OCI-LY3 (cell line): ENCODE measurements at regions not wholly inside any gene's neighbourhood (a gene's known extent, or its start where the extent isn't known, plus 50 kb on each side); places are given as distances from the start of the nearest gene placed in this dataset.

Experiments used
- H2AFZ ChIP-seq: fragments of 200-600, 300-600 bp; shearing (Covaris generic); 2 replicates; pipeline ENCODE4 v1.6.0; 2014; ENCODE audit warnings: antibody characterized with exemption, low read depth, low read length
- H3K27ac ChIP-seq: fragments of 200-600, 300-600 bp; sonication (generic); 2 replicates; pipeline ENCODE4 v1.5.1; 2014; ENCODE audit warnings: mild to moderate bottlenecking, low read length, moderate library complexity, mixed read lengths
- H3K27me3 ChIP-seq: fragments of 200-600, 300-600 bp; sonication (generic); 2 replicates; pipeline ENCODE4 v1.6.1; 2014; ENCODE audit warnings: low read depth, low read length, mixed read lengths
- H3K36me3 ChIP-seq: fragments of 200-600, 300-600 bp; sonication (generic); replicated peaks from 2 replicates; pipeline ENCODE3; 2014; ENCODE audit warnings: low read depth, low read length, mixed read lengths
- H3K4me1 ChIP-seq: fragments of 300-600, 200-600 bp; sonication (generic); 2 replicates; pipeline ENCODE4 v1.6.1; 2014; ENCODE audit warnings: low read length, mixed read lengths
- H3K4me2 ChIP-seq: fragments of 200-600, 300-600 bp; sonication (generic); 2 replicates; pipeline ENCODE4 v1.6.1; 2014; ENCODE audit warnings: low read length, mixed read lengths
- H3K4me3 ChIP-seq: fragments of 300-600, 200-600 bp; sonication (generic); 2 replicates; pipeline ENCODE4 v1.5.1; 2014; ENCODE audit warnings: antibody characterized with exemption, mild to moderate bottlenecking, low read length, moderate library complexity
- H3K79me2 ChIP-seq: fragments of 300-600, 200-600 bp; shearing (Covaris generic); 2 replicates; pipeline ENCODE4 v1.6.1; 2014; ENCODE audit warnings: mild to moderate bottlenecking, low read length, mixed read lengths
- H3K9ac ChIP-seq: fragments of 300-600, 200-600 bp; shearing (Covaris generic); 2 replicates; pipeline ENCODE4 v1.6.0; 2014; ENCODE audit warnings: mild to moderate bottlenecking, low read length, moderate library complexity
- H3K9me3 ChIP-seq: fragments of 200-600, 300-600 bp; shearing (Covaris generic); 2 replicates; pipeline ENCODE4 v1.6.1; 2014; ENCODE audit warnings: low read length, mixed read lengths; ENCODE audit not compliant: insufficient read depth
- H4K20me1 ChIP-seq: fragments of 200-600, 300-600 bp; sonication (generic); 2 replicates; pipeline ENCODE4 v1.6.1; 2016; ENCODE audit warnings: low read length, mixed read lengths; ENCODE audit not compliant: insufficient read depth
- EZH2phosphoT487 ChIP-seq: fragments of 200-600 bp; shearing (Covaris generic); IDR thresholded peaks from 2 replicates; pipeline ENCODE4 v1.6.1; 2018; ENCODE audit warnings: antibody characterized with exemption, mixed run types, low read depth
- TF ChIP-seq, protein P1 (sequence below): fragments of 200-600, 300-600 bp; sonication (generic); IDR thresholded peaks from 2 replicates; pipeline ENCODE4 v1.5.1; 2014; ENCODE audit warnings: antibody characterized with exemption, low read length, low read depth

GRCh38 chr14:54278087-54278486 lies 118.7 kb upstream of the CDKN3 start:
- H3K4me2 ChIP-seq = no peak overlapping the region
- no peak overlapping the region for H2AFZ ChIP-seq
- H3K27me3 ChIP-seq = no peaks in the 10 kb centered on the region
- no peaks in the 10 kb centered on the region for H3K79me2 ChIP-seq
- no peak overlapping the region for H3K4me3 ChIP-seq
- no peaks in the 10 kb centered on the region for H3K9me3 ChIP-seq
- TF ChIP-seq, protein P1, sequence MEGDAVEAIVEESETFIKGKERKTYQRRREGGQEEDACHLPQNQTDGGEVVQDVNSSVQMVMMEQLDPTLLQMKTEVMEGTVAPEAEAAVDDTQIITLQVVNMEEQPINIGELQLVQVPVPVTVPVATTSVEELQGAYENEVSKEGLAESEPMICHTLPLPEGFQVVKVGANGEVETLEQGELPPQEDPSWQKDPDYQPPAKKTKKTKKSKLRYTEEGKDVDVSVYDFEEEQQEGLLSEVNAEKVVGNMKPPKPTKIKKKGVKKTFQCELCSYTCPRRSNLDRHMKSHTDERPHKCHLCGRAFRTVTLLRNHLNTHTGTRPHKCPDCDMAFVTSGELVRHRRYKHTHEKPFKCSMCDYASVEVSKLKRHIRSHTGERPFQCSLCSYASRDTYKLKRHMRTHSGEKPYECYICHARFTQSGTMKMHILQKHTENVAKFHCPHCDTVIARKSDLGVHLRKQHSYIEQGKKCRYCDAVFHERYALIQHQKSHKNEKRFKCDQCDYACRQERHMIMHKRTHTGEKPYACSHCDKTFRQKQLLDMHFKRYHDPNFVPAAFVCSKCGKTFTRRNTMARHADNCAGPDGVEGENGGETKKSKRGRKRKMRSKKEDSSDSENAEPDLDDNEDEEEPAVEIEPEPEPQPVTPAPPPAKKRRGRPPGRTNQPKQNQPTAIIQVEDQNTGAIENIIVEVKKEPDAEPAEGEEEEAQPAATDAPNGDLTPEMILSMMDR = no peak
- no peak for TF ChIP-seq EZH2phosphoT487
- no peak overlapping the region for H3K27ac ChIP-seq
- no peaks in the 10 kb centered on the region for H3K36me3 ChIP-seq
- H4K20me1 ChIP-seq = no peaks in the 10 kb centered on the region
- H3K9ac ChIP-seq = no peak overlapping the region
- H3K4me1 ChIP-seq = no peaks in the 10 kb centered on the region

DNA sequence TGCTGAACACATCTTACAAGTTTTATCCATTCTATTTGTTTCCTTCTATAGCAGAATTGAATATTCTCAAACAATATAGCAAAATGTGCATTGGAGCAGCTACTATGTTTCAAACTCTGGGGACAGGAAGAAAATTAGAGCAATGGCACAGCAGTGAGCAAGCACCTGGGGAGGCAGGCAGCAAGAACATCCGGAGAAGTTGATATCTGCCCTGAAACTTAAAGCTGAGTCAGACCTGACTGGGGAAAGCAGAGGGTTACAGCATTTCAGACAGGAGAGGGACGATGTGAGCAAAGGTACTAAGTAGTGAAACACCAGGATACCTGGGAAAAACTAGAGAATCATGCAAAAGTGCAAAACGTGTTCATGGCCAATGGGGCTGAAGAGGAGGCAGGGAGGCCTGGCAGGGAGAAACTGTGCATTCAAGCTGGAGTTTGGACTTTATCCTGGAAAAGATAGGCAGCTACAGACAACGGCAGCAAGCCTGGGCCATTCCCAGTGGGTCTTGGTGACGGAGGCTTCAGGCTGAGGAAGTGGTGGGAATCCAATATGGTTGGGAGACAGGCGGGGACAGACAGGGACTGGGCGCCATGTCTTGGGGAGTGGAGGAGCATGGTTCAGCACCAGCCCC lies 118.0 kb upstream of the CDKN3 start:
- Histone ChIP-seq H3K4me1 (no peaks in the 10 kb centered on the region), H3K27ac (no peak overlapping the region), H3K4me2 (no peak overlapping the region), H4K20me1 (no peaks in the 10 kb centered on the region), H3K36me3 (no peaks in the 10 kb centered on the region), H3K9me3 (no peaks in the 10 kb centered on the region), H3K9ac (no peak overlapping the region), H3K79me2 (no peaks in the 10 kb centered on the region), H3K4me3 (no peak overlapping the region), H3K27me3 (no peaks in the 10 kb centered on the region), H2AFZ (no peak overlapping the region)
- TF ChIP-seq EZH2phosphoT487 = no peak
- TF ChIP-seq, protein P1 = no peak

DNA sequence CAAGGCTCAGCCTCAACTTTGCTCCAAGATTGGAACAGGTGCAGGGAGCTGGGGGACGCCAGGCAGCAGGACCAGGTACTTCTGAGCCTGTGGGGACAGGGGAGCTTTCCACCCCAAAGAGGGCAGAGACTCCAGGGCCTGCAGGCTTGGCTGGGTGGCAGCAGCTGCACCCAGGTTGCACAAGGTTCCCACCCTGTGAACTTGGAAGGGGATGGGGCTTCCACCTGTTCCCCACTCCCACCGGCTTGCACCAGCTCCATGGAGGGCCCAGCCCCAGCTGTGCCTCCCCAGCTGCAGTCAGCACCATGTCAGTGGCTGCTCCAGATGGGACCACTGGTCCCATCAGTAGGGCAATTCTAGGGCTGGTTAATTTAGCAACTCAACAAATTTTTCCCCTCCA lies 114.0 kb upstream of the CDKN3 start:
- H3K27ac ChIP-seq = no peak overlapping the region
- H3K4me2 ChIP-seq = no peak overlapping the region
- no peaks in the 10 kb centered on the region for H3K27me3 ChIP-seq
- TF ChIP-seq, protein P1 = no peak
- no peak for TF ChIP-seq EZH2phosphoT487
- no peaks in the 10 kb centered on the region for H3K36me3 ChIP-seq
- H4K20me1 ChIP-seq = no peaks in the 10 kb centered on the region
- H3K4me1 ChIP-seq = no peaks in the 10 kb centered on the region
- no peak overlapping the region for H2AFZ ChIP-seq
- no peaks in the 10 kb centered on the region for H3K79me2 ChIP-seq
- H3K9ac ChIP-seq = no peak overlapping the region
- no peak overlapping the region for H3K4me3 ChIP-seq
- no peaks in the 10 kb centered on the region for H3K9me3 ChIP-seq

GRCh38 chr14:54285030-54285429 lies 111.8 kb upstream of the CDKN3 start:
- TF ChIP-seq, protein P1 = no peak
- no peak for TF ChIP-seq EZH2phosphoT487
- H2AFZ ChIP-seq = no peak overlapping the region
- H3K79me2 ChIP-seq = no peaks in the 10 kb centered on the region
- H3K4me2 ChIP-seq = no peak overlapping the region
- H4K20me1 ChIP-seq = no peaks in the 10 kb centered on the region
- H3K9me3 ChIP-seq = no peaks in the 10 kb centered on the region
- H3K27ac ChIP-seq = no peak overlapping the region
- H3K9ac ChIP-seq = no peak overlapping the region
- no peak overlapping the region for H3K4me3 ChIP-seq
- no peaks in the 10 kb centered on the region for H3K27me3 ChIP-seq
- no peaks in the 10 kb centered on the region for H3K4me1 ChIP-seq
- H3K36me3 ChIP-seq = no peaks in the 10 kb centered on the region
